ENCODE measurements at regions not wholly inside any gene's neighbourhood (a gene's known extent, or its start where the extent isn't known, plus 50 kb on each side); places are given as distances from the start of the nearest gene placed in this dataset.

GRCh38 chr1:239566074-239566473, 179.7 kb downstream of the CHRM3 start:
- H3K4me3 ChIP-seq, result no peak overlapping the region
- TF ChIP-seq, protein P1, sequence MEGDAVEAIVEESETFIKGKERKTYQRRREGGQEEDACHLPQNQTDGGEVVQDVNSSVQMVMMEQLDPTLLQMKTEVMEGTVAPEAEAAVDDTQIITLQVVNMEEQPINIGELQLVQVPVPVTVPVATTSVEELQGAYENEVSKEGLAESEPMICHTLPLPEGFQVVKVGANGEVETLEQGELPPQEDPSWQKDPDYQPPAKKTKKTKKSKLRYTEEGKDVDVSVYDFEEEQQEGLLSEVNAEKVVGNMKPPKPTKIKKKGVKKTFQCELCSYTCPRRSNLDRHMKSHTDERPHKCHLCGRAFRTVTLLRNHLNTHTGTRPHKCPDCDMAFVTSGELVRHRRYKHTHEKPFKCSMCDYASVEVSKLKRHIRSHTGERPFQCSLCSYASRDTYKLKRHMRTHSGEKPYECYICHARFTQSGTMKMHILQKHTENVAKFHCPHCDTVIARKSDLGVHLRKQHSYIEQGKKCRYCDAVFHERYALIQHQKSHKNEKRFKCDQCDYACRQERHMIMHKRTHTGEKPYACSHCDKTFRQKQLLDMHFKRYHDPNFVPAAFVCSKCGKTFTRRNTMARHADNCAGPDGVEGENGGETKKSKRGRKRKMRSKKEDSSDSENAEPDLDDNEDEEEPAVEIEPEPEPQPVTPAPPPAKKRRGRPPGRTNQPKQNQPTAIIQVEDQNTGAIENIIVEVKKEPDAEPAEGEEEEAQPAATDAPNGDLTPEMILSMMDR (IDR thresholded peaks at IDR 0.05 in 4 of 5, conservative IDR thresholded peaks at IDR 0.05 in 1 of 5), result no peak
- TF ChIP-seq POLR2A (IDR thresholded peaks at IDR 0.05), result no peak
- H3K9me3 ChIP-seq, result no peaks in the 10 kb centered on the region
- H3K36me3 ChIP-seq, result no peaks in the 10 kb centered on the region
- ATAC-seq (no peak), DNase-seq (no peak)
- in situ Hi-C loops (cut with MboI; ENCODE audit: low sequenced_read_pairs in 4 of 4), result no loop called here
- intact Hi-C loops (cut with DNase I; ENCODE audit: low total_unique reads), result no loop called here
- no peaks in the 10 kb centered on the region for H3K4me1 ChIP-seq
- no peak overlapping the region for H3K27ac ChIP-seq
- no peaks in the 10 kb centered on the region for H3K27me3 ChIP-seq

DNA sequence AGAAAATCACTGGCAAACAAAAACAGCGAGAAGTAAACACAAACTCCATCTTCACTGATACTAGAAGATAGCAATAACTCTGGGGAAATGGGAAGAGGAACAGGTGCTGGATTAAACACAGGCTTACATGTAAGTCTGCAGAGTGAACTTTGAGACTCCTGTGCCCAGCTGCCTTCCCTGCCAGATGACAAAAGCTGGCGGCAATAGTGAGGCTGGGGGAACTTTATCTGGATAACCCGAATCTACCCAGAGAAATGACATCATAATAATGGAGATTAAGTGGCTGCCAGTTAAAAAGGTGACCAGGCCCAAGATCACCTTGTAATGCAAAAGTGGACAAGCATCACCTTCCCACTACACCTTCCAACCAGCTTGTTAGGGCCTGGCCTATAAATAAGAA, 184.5 kb downstream of the CHRM3 start:
- Histone ChIP-seq H3K36me3 (no peaks in the 10 kb centered on the region), H3K9me3 (no peaks in the 10 kb centered on the region), H3K27ac (no peak overlapping the region), H3K4me3 (no peak overlapping the region), H3K27me3 (no peaks in the 10 kb centered on the region), H3K4me1 (no peaks in the 10 kb centered on the region)
- no peak for TF ChIP-seq POLR2A (IDR thresholded peaks at IDR 0.05)
- TF ChIP-seq, protein P1 (IDR thresholded peaks at IDR 0.05 in 4 of 5, conservative IDR thresholded peaks at IDR 0.05 in 1 of 5), result no peak
- intact Hi-C loops (cut with DNase I; ENCODE audit: low total_unique reads) (no loop called here), in situ Hi-C loops (cut with MboI; ENCODE audit: low sequenced_read_pairs in 4 of 4) (no loop called here)
- DNase-seq, result no peak
- no peak for ATAC-seq

DNA sequence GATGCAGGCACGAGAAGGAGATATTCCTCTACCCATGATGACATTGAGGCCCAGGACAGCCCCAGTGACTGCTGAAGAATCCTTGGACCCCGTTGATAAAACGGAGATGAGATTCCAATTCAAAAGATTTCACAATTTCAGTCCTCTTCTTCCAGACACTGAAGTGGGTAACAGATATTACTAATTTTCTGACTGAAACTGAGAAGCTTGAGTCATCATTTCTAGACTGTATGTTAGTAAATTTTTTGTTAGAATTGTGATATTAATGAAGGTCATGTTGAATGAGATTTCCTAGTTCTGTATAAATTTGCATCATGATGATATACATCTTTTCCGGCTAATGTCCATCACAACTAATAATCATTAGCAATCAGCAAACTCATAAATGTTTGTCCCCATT, 185.8 kb downstream of the CHRM3 start:
- Histone ChIP-seq H3K4me3 (no peak overlapping the region), H3K9me3 (no peaks in the 10 kb centered on the region), H3K36me3 (no peaks in the 10 kb centered on the region), H3K4me1 (no peaks in the 10 kb centered on the region), H3K27ac (no peak overlapping the region), H3K27me3 (no peaks in the 10 kb centered on the region)
- no peak for DNase-seq
- in situ Hi-C loops (cut with MboI; ENCODE audit: low sequenced_read_pairs in 4 of 4) (no loop called here), intact Hi-C loops (cut with DNase I; ENCODE audit: low total_unique reads) (no loop called here)
- TF ChIP-seq, protein P1 (IDR thresholded peaks at IDR 0.05 in 4 of 5, conservative IDR thresholded peaks at IDR 0.05 in 1 of 5), result no peak
- TF ChIP-seq POLR2A (IDR thresholded peaks at IDR 0.05), result no peak
- ATAC-seq, result no peak

GRCh38 chr1:239574112-239574511, 187.7 kb downstream of the CHRM3 start:
- no peak for TF ChIP-seq POLR2A (IDR thresholded peaks at IDR 0.05)
- TF ChIP-seq, protein P1 (IDR thresholded peaks at IDR 0.05 in 4 of 5, conservative IDR thresholded peaks at IDR 0.05 in 1 of 5), result no peak
- Histone ChIP-seq H3K27ac (no peak overlapping the region), H3K36me3 (no peaks in the 10 kb centered on the region), H3K9me3 (no peaks in the 10 kb centered on the region), H3K27me3 (no peaks in the 10 kb centered on the region), H3K4me3 (no peak overlapping the region), H3K4me1 (no peaks in the 10 kb centered on the region)
- in situ Hi-C loops (cut with MboI; ENCODE audit: low sequenced_read_pairs in 4 of 4), result no loop called here
- ATAC-seq, result no peak
- DNase-seq, result no peak
- intact Hi-C loops (cut with DNase I; ENCODE audit: low total_unique reads), result no loop called here

DNA sequence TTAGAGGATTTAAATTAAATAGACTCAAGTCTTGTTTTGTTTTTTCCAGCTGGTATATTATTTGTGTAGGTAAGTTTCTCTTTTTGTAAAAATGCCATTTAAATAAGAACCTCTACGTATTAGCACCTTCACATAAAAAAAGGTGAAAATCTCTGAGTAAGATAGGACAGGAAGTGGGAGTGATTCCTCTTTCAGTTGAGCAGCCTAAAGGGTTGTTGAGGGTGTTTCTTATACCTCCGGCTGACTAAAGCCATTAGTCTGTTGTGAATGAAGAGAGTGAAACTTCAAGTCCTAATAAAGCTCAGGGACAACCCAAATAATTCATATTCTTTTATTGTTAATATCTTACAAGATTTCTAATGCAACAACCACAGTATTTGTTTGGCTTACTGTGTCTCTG, 188.7 kb downstream of the CHRM3 start:
- Histone ChIP-seq H3K27me3 (no peaks in the 10 kb centered on the region), H3K36me3 (no peaks in the 10 kb centered on the region), H3K9me3 (no peaks in the 10 kb centered on the region), H3K4me1 (no peaks in the 10 kb centered on the region), H3K4me3 (no peak overlapping the region), H3K27ac (no peak overlapping the region)
- intact Hi-C loops (cut with DNase I; ENCODE audit: low total_unique reads) (no loop called here), in situ Hi-C loops (cut with MboI; ENCODE audit: low sequenced_read_pairs in 4 of 4) (no loop called here)
- no peak for ATAC-seq
- TF ChIP-seq POLR2A (IDR thresholded peaks at IDR 0.05), result no peak
- TF ChIP-seq, protein P1 (IDR thresholded peaks at IDR 0.05 in 4 of 5, conservative IDR thresholded peaks at IDR 0.05 in 1 of 5), result no peak
- DNase-seq, result no peak

All from gastrocnemius medialis (tissue), 4 donors.